DND-41 (cell line): ENCODE measurements at regions not wholly inside any gene's neighbourhood (a gene's known extent, or its start where the extent isn't known, plus 50 kb on each side); places are given as distances from the start of the nearest gene placed in this dataset.

Source experiments
- ATAC-seq: fragments of 200-7000 bp; cut with Tn5 transposase; 3 replicates; pipeline ENCODE4 v1.9.1; 2021; ENCODE audit warnings: low read depth; ENCODE audit not compliant: insufficient read depth
- DNase-seq: peaks from one replicate; pipeline ENCODE4 v3.0.0-alpha.2; 2020
- H2AFZ ChIP-seq: 2 replicates; pipeline ENCODE4 v1.6.0; 2012; ENCODE audit warnings: low read depth, low read length
- H3K27ac ChIP-seq: 2 replicates; pipeline ENCODE4 v1.5.1; 2012; ENCODE audit warnings: low read length, inconsistent platforms
- H3K27me3 ChIP-seq: fragments of 200-600 bp; sonication (generic); 2 replicates; pipeline ENCODE4 v1.6.0; 2012; ENCODE audit warnings: low read length, mild to moderate bottlenecking, inconsistent platforms; ENCODE audit not compliant: insufficient read depth, poor library complexity
- H3K36me3 ChIP-seq: 2 replicates; pipeline ENCODE4 v1.5.1; 2012; ENCODE audit warnings: low read length, inconsistent platforms; ENCODE audit not compliant: insufficient read depth
- H3K4me1 ChIP-seq: 2 replicates; pipeline ENCODE4 v1.5.1; 2012; ENCODE audit warnings: mild to moderate bottlenecking, low read length; ENCODE audit not compliant: insufficient read depth
- H3K4me2 ChIP-seq: 2 replicates; pipeline ENCODE4 v1.6.0; 2012; ENCODE audit warnings: mild to moderate bottlenecking, moderate library complexity, low read length, inconsistent platforms; ENCODE audit not compliant: insufficient read depth
- H3K4me3 ChIP-seq, 2 experiments: fragments of 200-600 bp in 1 of 2; shearing (Covaris generic) in 1 of 2; 2 replicates each; pipeline ENCODE4 v1.5.1; 2012 to 2016; ENCODE audit warnings: inconsistent platforms in 2 of 2, low read length in 2 of 2, mild to moderate bottlenecking in 2 of 2, low read depth in 1 of 2, moderate library complexity in 1 of 2
- H3K79me2 ChIP-seq: 2 replicates; pipeline ENCODE4 v1.6.0; 2012; ENCODE audit warnings: low read length, inconsistent platforms; ENCODE audit not compliant: insufficient read depth
- H3K9ac ChIP-seq: 2 replicates; pipeline ENCODE4 v1.6.0; 2012; ENCODE audit warnings: low read depth, mild to moderate bottlenecking, inconsistent platforms, low read length, moderate library complexity
- H3K9me3 ChIP-seq: 2 replicates; pipeline ENCODE4 v1.5.1; 2012; ENCODE audit warnings: low read length, moderate library complexity, mild to moderate bottlenecking, inconsistent platforms; ENCODE audit not compliant: insufficient read depth, severe bottlenecking
- H4K20me1 ChIP-seq: 2 replicates; pipeline ENCODE4 v1.6.0; 2012; ENCODE audit warnings: low read length; ENCODE audit not compliant: insufficient read depth
- CTCF ChIP-seq: IDR thresholded peaks from 2 replicates; pipeline ENCODE4 v1.5.1; 2012; ENCODE audit warnings: borderline replicate concordance, low read length, moderate library complexity, mild to moderate bottlenecking; ENCODE audit not compliant: poor library complexity, severe bottlenecking; ENCODE audit errors: extremely low read depth
- EZH2 ChIP-seq: IDR thresholded peaks from 3 replicates; pipeline ENCODE4 v1.6.1; 2012; ENCODE audit warnings: borderline replicate concordance, low read depth, mild to moderate bottlenecking, moderate library complexity, low read length, inconsistent platforms; ENCODE audit not compliant: severe bottlenecking

- Histone ChIP-seq H3K4me2 (no peak overlapping the region), H3K4me3 (no peak overlapping the region), H3K27ac (no peak overlapping the region), H2AFZ (no peak overlapping the region), H3K9me3 (no peaks in the 10 kb centered on the region), H4K20me1 (no peaks in the 10 kb centered on the region), H3K4me1 (no peaks in the 10 kb centered on the region), H3K9ac (no peak overlapping the region), H3K27me3 (no peaks in the 10 kb centered on the region), H3K36me3 (no peaks in the 10 kb centered on the region), H3K79me2 (no peaks in the 10 kb centered on the region)
- TF ChIP-seq EZH2 (no peak), CTCF (no peak)
- ATAC-seq (no peak), DNase-seq (no peak)
Measured at GRCh38 chr2:239724851-239725550, 300.1 kb downstream of the NDUFA10 start.

DNA sequence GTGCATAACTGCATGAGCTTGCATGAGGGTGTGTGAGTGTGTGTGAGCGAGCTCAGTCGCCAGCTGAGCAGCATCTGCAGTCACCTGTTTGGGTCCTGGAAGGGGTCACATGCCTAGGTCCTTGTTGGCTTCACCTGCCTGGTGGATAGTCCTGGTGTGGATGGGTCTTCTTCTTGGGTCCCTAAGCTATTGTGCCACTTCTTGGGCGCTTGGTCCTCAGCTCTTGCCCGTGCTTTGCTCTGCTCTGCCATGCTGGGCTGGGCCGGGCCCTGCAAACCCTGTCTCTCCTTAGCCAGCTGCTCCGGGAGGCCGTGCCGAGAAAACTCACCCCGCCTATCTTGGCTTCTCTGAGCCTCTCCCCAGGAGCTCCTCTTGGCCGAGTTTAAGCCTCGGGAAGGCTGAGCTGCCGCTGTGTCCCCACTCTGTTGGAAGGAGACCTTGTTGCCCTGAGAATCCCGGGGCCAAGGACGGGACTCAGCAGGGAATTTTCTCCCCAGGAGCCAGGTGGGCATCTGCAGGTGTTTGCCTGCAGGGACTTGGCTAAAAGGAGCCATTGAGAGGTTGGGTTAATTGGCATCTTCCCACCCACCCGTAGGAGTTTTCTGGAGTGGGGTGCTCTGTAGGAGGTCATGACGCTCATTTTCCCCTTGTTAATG, 300.8 kb downstream of the NDUFA10 start:
- no peaks in the 10 kb centered on the region for H3K27me3 ChIP-seq
- H3K4me2 ChIP-seq, result no peak overlapping the region
- H3K79me2 ChIP-seq, result no peaks in the 10 kb centered on the region
- no peak overlapping the region for H3K4me3 ChIP-seq
- H4K20me1 ChIP-seq, result no peaks in the 10 kb centered on the region
- H3K36me3 ChIP-seq, result no peaks in the 10 kb centered on the region
- no peaks in the 10 kb centered on the region for H3K4me1 ChIP-seq
- no peak for ATAC-seq
- H3K9ac ChIP-seq, result no peak overlapping the region
- H3K9me3 ChIP-seq, result no peaks in the 10 kb centered on the region
- H3K27ac ChIP-seq, result no peak overlapping the region
- DNase-seq, result no peak
- TF ChIP-seq EZH2 (no peak), CTCF (no peak)
- no peak overlapping the region for H2AFZ ChIP-seq

DNA sequence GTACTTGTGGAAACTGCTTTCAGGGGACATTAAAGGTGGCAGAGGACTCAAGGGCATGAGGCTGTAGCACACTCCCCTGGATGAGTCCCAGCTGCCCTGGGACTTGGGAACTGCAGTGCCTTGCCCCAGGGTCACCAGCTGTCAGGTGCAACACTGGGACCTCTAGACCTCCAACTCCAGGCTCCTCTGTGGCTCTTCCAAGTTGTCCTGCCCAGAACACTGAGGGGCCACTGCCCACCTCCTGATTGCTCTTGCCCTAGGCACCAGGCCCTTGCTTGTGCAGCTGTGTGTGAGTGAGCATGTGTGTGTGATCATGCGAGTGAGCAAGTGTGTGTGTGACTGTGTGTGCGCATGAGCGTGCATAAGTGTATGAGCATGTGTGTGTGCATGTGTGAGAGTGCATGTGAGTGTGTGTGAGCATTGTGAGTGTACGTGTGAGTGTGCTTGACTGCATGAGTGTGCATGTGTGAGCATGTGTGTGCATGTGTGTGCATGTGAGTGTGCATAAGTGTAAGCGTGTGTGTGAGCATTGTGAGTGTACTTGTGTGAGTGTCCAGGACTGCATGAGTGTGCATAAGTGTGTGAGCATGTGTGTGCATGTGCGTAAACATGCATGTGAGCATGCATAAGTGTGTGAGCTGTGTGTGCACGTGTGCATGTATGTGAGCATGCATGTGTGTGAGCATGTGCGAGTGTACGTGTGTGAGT, 301.5 kb downstream of the NDUFA10 start:
- Histone ChIP-seq H3K9ac (no peak overlapping the region), H3K4me2 (no peak overlapping the region), H3K27me3 (no peaks in the 10 kb centered on the region)

More for the DNA sequence above, 301.5 kb downstream of the NDUFA10 start:
- Histone ChIP-seq H2AFZ (no peak overlapping the region), H3K4me3 (no peak overlapping the region), H4K20me1 (no peaks in the 10 kb centered on the region), H3K79me2 (no peaks in the 10 kb centered on the region), H3K9me3 (no peaks in the 10 kb centered on the region), H3K27ac (no peak overlapping the region), H3K4me1 (no peaks in the 10 kb centered on the region), H3K36me3 (no peaks in the 10 kb centered on the region)
- ATAC-seq, result no peak
- no peak for DNase-seq
- TF ChIP-seq EZH2 (no peak), CTCF (no peak)
